WERI-Rb-1 (cell line): ENCODE measurements at regions not wholly inside any gene's neighbourhood (a gene's known extent, or its start where the extent isn't known, plus 50 kb on each side); places are given as distances from the start of the nearest gene placed in this dataset.
"Not testable (repeated sequence)": the region's sequence is repeated elsewhere in the genome, so short reads cannot be mapped to it uniquely, and the experiment has no call there.

Source experiments
- DNase-seq: peaks from one replicate; pipeline ENCODE4 v3.0.0-alpha.2; 2020
- H3K27ac ChIP-seq: fragments of 250-450 bp; sonication (Bioruptor Pico); 2 replicates; pipeline ENCODE4 v1.5.1; 2020; ENCODE audit warnings: mild to moderate bottlenecking, moderate library complexity
- H3K27me3 ChIP-seq: fragments of 250-450 bp; sonication (Bioruptor Pico); 2 replicates; pipeline ENCODE4 v1.5.1; 2021; ENCODE audit warnings: mild to moderate bottlenecking, low read depth, moderate library complexity; ENCODE audit not compliant: insufficient read depth, severe bottlenecking
- H3K36me3 ChIP-seq: fragments of 250-450 bp; sonication (Bioruptor Pico); 2 replicates; pipeline ENCODE4 v1.5.1; 2020; ENCODE audit warnings: mild to moderate bottlenecking, moderate library complexity
- H3K4me3 ChIP-seq: 2 replicates; pipeline ENCODE4 v1.5.1; 2011; ENCODE audit warnings: low read depth, mild to moderate bottlenecking, control low read depth, low read length
- H3K9me3 ChIP-seq: fragments of 250-450 bp; sonication (Bioruptor Pico); 2 replicates; pipeline ENCODE4 v1.5.1; 2021; ENCODE audit warnings: mild to moderate bottlenecking, moderate library complexity; ENCODE audit not compliant: severe bottlenecking
- TF ChIP-seq, protein P1 (sequence below): IDR thresholded peaks from 2 replicates; pipeline ENCODE4 v1.5.1; 2011; ENCODE audit warnings: low read depth, mild to moderate bottlenecking, control low read depth, inconsistent platforms, low read length

DNA sequence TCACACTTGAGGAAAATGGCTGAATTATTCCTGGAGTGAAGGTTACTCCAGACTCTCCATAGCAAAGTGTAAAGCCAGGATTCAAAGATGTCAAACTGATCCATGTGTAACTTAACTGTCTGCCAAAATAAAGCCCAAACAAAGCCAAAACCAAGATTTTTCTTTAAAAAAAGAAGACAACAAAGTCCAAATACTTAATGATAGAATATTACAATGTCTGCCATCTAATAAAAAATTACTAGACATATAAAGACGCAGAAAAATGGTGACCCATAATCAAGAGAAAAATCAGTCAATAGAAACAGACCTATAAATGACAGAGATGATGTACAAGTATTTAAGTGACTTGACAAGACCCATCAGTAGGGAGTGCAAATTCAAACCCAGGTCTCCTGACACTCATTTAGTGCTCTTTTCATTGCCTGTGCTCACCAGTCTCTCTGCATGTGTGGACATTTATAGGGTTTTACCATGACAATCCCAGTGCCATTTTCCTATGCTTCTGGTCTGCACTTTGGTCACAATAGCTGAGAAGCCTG lies 85.1 kb upstream of the HES1 start:
- no peak overlapping the region for H3K4me3 ChIP-seq
- DNase-seq, result no peak
- TF ChIP-seq, protein P1, sequence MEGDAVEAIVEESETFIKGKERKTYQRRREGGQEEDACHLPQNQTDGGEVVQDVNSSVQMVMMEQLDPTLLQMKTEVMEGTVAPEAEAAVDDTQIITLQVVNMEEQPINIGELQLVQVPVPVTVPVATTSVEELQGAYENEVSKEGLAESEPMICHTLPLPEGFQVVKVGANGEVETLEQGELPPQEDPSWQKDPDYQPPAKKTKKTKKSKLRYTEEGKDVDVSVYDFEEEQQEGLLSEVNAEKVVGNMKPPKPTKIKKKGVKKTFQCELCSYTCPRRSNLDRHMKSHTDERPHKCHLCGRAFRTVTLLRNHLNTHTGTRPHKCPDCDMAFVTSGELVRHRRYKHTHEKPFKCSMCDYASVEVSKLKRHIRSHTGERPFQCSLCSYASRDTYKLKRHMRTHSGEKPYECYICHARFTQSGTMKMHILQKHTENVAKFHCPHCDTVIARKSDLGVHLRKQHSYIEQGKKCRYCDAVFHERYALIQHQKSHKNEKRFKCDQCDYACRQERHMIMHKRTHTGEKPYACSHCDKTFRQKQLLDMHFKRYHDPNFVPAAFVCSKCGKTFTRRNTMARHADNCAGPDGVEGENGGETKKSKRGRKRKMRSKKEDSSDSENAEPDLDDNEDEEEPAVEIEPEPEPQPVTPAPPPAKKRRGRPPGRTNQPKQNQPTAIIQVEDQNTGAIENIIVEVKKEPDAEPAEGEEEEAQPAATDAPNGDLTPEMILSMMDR, result no peak
- no peak overlapping the region for H3K27ac ChIP-seq
- no peaks in the 10 kb centered on the region for H3K36me3 ChIP-seq
- no peaks in the 10 kb centered on the region for H3K9me3 ChIP-seq
- no peaks in the 10 kb centered on the region for H3K27me3 ChIP-seq

GRCh38 chr3:194051366-194052149 lies 84.4 kb upstream of the HES1 start:
- Histone ChIP-seq H3K9me3 (no peaks in the 10 kb centered on the region), H3K27ac (no peak overlapping the region), H3K27me3 (no peaks in the 10 kb centered on the region), H3K36me3 (no peaks in the 10 kb centered on the region), H3K4me3 (no peak overlapping the region)
- TF ChIP-seq, protein P1, result no peak
- DNase-seq, result no peak

GRCh38 chr3:194053136-194053535 lies 82.8 kb upstream of the HES1 start:
- no peaks in the 10 kb centered on the region for H3K36me3 ChIP-seq
- no peak overlapping the region for H3K27ac ChIP-seq
- TF ChIP-seq, protein P1, result no peak
- no peaks in the 10 kb centered on the region for H3K27me3 ChIP-seq
- H3K4me3 ChIP-seq, result no peak overlapping the region
- DNase-seq, result no peak
- H3K9me3 ChIP-seq, result no peaks in the 10 kb centered on the region

DNA sequence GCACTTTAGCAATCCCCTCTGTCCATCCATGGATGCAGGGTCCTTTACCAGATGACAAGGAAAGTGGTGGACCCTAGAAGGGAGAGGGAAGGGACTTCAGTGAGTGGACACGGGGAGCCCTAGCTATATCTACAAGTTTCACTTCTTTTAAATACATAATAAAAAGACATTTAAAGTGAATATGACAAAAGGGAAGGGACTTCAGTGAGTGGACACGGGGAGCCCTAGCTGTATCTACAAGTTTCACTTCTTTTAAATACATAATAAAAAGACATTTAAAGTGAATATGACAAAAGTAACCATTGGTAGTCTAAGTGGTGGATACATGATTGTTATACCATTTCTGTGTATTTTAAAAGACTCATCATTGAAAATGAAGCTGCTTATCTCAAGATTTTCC lies 81.9 kb upstream of the HES1 start:
- TF ChIP-seq, protein P1, result no peak
- Histone ChIP-seq H3K9me3 (no peaks in the 10 kb centered on the region), H3K27me3 (no peaks in the 10 kb centered on the region), H3K4me3 (no peak overlapping the region), H3K36me3 (no peaks in the 10 kb centered on the region), H3K27ac (no peak overlapping the region)
- no peak for DNase-seq

- Histone ChIP-seq H3K27ac (no peak overlapping the region), H3K9me3 (no peaks in the 10 kb centered on the region), H3K27me3 (no peaks in the 10 kb centered on the region), H3K36me3 (no peaks in the 10 kb centered on the region), H3K4me3 (no peak overlapping the region)
- DNase-seq, result no peak
- TF ChIP-seq, protein P1, result no peak
Observed at GRCh38 chr3:194054540-194054939, 81.4 kb upstream of the HES1 start.

DNA sequence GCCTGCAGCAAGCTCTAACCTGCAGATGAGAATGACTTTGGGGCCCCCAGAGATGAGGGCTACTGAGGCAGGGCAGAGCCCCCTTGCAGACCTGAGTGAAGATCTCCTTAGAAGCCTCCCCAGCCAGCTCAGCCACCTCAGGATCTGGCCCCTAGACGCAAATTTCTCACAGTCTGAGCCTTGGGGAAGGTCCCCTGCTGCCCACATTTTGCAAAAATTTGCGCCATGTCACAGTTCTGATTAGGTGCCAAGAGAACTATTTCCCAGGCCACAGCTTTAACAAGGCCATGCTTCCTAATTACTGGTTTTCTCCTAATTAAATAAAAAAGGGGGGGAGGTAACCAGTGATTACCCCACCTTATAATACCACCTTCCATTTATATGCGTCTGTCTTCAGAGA lies 81.0 kb upstream of the HES1 start:
- no peaks in the 10 kb centered on the region for H3K36me3 ChIP-seq
- H3K27me3 ChIP-seq, result no peaks in the 10 kb centered on the region
- H3K27ac ChIP-seq, result no peak overlapping the region
- no peaks in the 10 kb centered on the region for H3K9me3 ChIP-seq
- no peak for DNase-seq
- TF ChIP-seq, protein P1, result no peak
- H3K4me3 ChIP-seq, result no peak overlapping the region

GRCh38 chr3:194056323-194056722 lies 79.6 kb upstream of the HES1 start:
- not testable (repeated sequence) for H3K36me3 ChIP-seq, H3K27ac ChIP-seq, DNase-seq, H3K9me3 ChIP-seq, H3K27me3 ChIP-seq, H3K4me3 ChIP-seq
